Motor neuron (in vitro differentiated cells): ENCODE measurements at regions not wholly inside any gene's neighbourhood (a gene's known extent, or its start where the extent isn't known, plus 50 kb on each side); places are given as distances from the start of the nearest gene placed in this dataset.

Experiments used
- ATAC-seq, 8 experiments: fragments of 200-7000 bp; cut with Tn5 transposase; replicated peaks in 6 of 8; 2 replicates each; pipeline ENCODE4 v1.8.0; 2021; ENCODE audit warnings: mild to moderate bottlenecking in 8 of 8, moderate library complexity in 8 of 8
- H3K27ac ChIP-seq, 2 donors: fragments of 250-450 bp; sonication (Bioruptor Pico); 2 replicates each; pipeline ENCODE4 v1.9.0; 2021; ENCODE audit warnings: antibody characterized with exemption in 2 of 2, mild to moderate bottlenecking in 2 of 2, moderate library complexity in 1 of 2
- H3K4me1 ChIP-seq, 2 donors: fragments of 250-450 bp; sonication (Bioruptor Pico); replicated peaks in 1 of 2; 2 replicates each; pipeline ENCODE4 v1.6.1; 2021; ENCODE audit warnings: antibody characterized with exemption in 2 of 2, mild to moderate bottlenecking in 2 of 2, moderate library complexity in 1 of 2
- H3K4me3 ChIP-seq, 5 donors: fragments of 250-450 bp; sonication (Bioruptor Pico); 2 replicates each; pipeline ENCODE4 v1.9.0; 2021; ENCODE audit warnings: antibody characterized with exemption in 5 of 5, mild to moderate bottlenecking in 5 of 5, moderate library complexity in 4 of 5
- WGBS, 10 experiments: fragments of 450-650 bp; shearing (Covaris generic); methylation state at CpG; one replicate each; pipeline ENCODE4 v1.0.0; 2022; 5-methylcytosine and 5-hydroxymethylcytosine counted together
- in situ Hi-C, 9 experiments: fragments of 400-800 bp; cut with MboI; loops; one replicate each; pipeline ENCODE4 v1.15.0; 2021; ENCODE audit warnings: low sequenced_read_pairs in 9 of 9, low pct_unique_long_range_greater_than_20kb in 2 of 9; ENCODE audit not compliant: unreplicated experiment in 9 of 9

GRCh38 chr15:70167155-70167554 is 69.4 kb upstream of the TLE3 start:
- in situ Hi-C loops: no loop called here
- no peak for ATAC-seq
- 57 to 100% (median 100%) methylated on average over 1 to 2 of the region's 3 CpGs; no CpG with 5 or more reads in 3 of the 10 experiments for WGBS, 10 experiments
- Histone ChIP-seq H3K27ac (no peak overlapping the region), H3K4me1 (peaks cover 30 to 32% of the 10 kb centered on the region in 2 donors), H3K4me3 (no peak overlapping the region)

GRCh38 chr15:70166506-70167087 is 68.9 kb upstream of the TLE3 start:
- H3K27ac ChIP-seq: peak overlapping the region; percentile 36 to 38
- peak in 1 of 8 experiments; percentile 28 for ATAC-seq
- no peak overlapping the region for H3K4me3 ChIP-seq
- in situ Hi-C loops: no loop called here
- H3K4me1 ChIP-seq: peaks cover 30 to 32% of the 10 kb centered on the region in 2 donors
- 72 to 100% (median 85%) methylated on average over 1 to 10 of the region's 13 CpGs; no CpG with 5 or more reads in 1 of the 10 experiments for WGBS, 10 experiments

GRCh38 chr15:70165716-70166284 is 68.1 kb upstream of the TLE3 start:
- Histone ChIP-seq H3K27ac (peak overlapping the region; percentile 58 to 83), H3K4me1 (peaks cover 30 to 32% of the 10 kb centered on the region in 2 donors), H3K4me3 (no peak overlapping the region)
- ATAC-seq: peak in 7 of 8 experiments; percentile 40 to 89 (median 86)
- in situ Hi-C loops: no loop called here
- WGBS, 10 experiments: 6 to 60% (median 24%) methylated on average over 1 to 9 of the region's 10 CpGs; no CpG with 5 or more reads in 4 of the 10 experiments

GRCh38 chr15:70164910-70165715 is 67.4 kb upstream of the TLE3 start:
- no peak overlapping the region for H3K4me3 ChIP-seq
- H3K27ac ChIP-seq: peak overlapping the region; percentile 58 to 83
- H3K4me1 ChIP-seq: peaks cover 28 to 30% of the 10 kb centered on the region in 2 donors
- 33 to 100% (median 68%) methylated on average over 1 to 11 of the region's 15 CpGs; no CpG with 5 or more reads in 1 of the 10 experiments for whole genome bisulfite sequencing, 10 experiments
- peak in 5 of 8 experiments; percentile 38 to 60 (median 50) for ATAC-seq
- in situ Hi-C loops: no loop called here

- Histone ChIP-seq H3K4me3 (no peak overlapping the region), H3K27ac (peak overlapping the region in 1 of 2 donors; percentile 83), H3K4me1 (peaks cover 28 to 32% of the 10 kb centered on the region in 2 donors)
- in situ Hi-C loops: no loop called here
- 67 to 100% (median 87%) methylated on average over 1 to 2 of the region's 3 CpGs; no CpG with 5 or more reads in 5 of the 10 experiments for WGBS, 10 experiments
- no peak for ATAC-seq
These were observed 66.6 kb upstream of the TLE3 start for GRCh38 chr15:70164156-70164900.

GRCh38 chr15:70160803-70161565 is 63.3 kb upstream of the TLE3 start:
- H3K4me1 ChIP-seq: peaks cover 40 to 53% of the 10 kb centered on the region in 2 donors
- no peak overlapping the region for H3K4me3 ChIP-seq
- in situ Hi-C loops: no loop called here
- H3K27ac ChIP-seq: no peak overlapping the region
- ATAC-seq: no peak
- 62 to 100% (median 87%) methylated on average over 2 to 10 of the region's 19 CpGs; no CpG with 5 or more reads in 4 of the 10 experiments for WGBS, 10 experiments

GRCh38 chr15:70160267-70160666 is 62.5 kb upstream of the TLE3 start:
- 25 to 100% (median 69%) methylated on average over 1 of the region's 1 CpG; no CpG with 5 or more reads in 6 of the 10 experiments for WGBS, 10 experiments

GRCh38 chr15:70159713-70160009 is 61.9 kb upstream of the TLE3 start:
- WGBS, 10 experiments: 70 to 100% (median 84%) methylated on average over 1 to 2 of the region's 2 CpGs; no CpG with 5 or more reads in 2 of the 10 experiments
- Histone ChIP-seq H3K4me1 (peaks cover 38 to 41% of the 10 kb centered on the region in 2 donors), H3K27ac (no peak overlapping the region), H3K4me3 (no peak overlapping the region)
- ATAC-seq: no peak
- in situ Hi-C loops: no loop called here

More at GRCh38 chr15:70160267-70160666, 62.5 kb upstream of the TLE3 start:
- no peak overlapping the region for H3K27ac ChIP-seq
- in situ Hi-C loops: no loop called here
- ATAC-seq: peak in 4 of 8 experiments; percentile 22 to 47 (median 29)
- no peak overlapping the region for H3K4me3 ChIP-seq
- peaks cover 38 to 46% of the 10 kb centered on the region in 2 donors for H3K4me1 ChIP-seq

- 44 to 89% (median 53%) methylated on average over 1 to 5 of the region's 9 CpGs; no CpG with 5 or more reads in 7 of the 10 experiments for WGBS, 10 experiments
- Histone ChIP-seq H3K27ac (no peak overlapping the region), H3K4me1 (peaks cover 38 to 43% of the 10 kb centered on the region in 2 donors), H3K4me3 (no peak overlapping the region)
- no peak for ATAC-seq
- in situ Hi-C loops: no loop called here
These were observed 61.4 kb upstream of the TLE3 start for GRCh38 chr15:70159001-70159712.

- Histone ChIP-seq H3K4me1 (peaks cover 45 to 49% of the 10 kb centered on the region in 2 donors), H3K4me3 (no peak overlapping the region), H3K27ac (no peak overlapping the region)
- in situ Hi-C loops: no loop called here
- WGBS, 10 experiments: 72 to 100% (median 90%) methylated on average over 2 to 6 of the region's 9 CpGs; no CpG with 5 or more reads in 4 of the 10 experiments
- ATAC-seq: no peak
These were observed 60.7 kb upstream of the TLE3 start for GRCh38 chr15:70158309-70159000.

- Histone ChIP-seq H3K4me1 (peaks cover 53 to 60% of the 10 kb centered on the region in 2 donors), H3K4me3 (no peak overlapping the region), H3K27ac (peak overlapping the region in 1 of 2 donors; percentile 15)
- in situ Hi-C loops: no loop called here
- ATAC-seq: peak; percentile 21 to 73 (median 46)
- WGBS, 10 experiments: 4 to 100% (median 70%) methylated on average over 1 to 11 of the region's 17 CpGs; no CpG with 5 or more reads in 1 of the 10 experiments
These were observed 59.1 kb upstream of the TLE3 start for GRCh38 chr15:70156671-70157271.
